ENCODE measurements at regions not wholly inside any gene's neighbourhood (a gene's known extent, or its start where the extent isn't known, plus 50 kb on each side); places are given as distances from the start of the nearest gene placed in this dataset.

DNA sequence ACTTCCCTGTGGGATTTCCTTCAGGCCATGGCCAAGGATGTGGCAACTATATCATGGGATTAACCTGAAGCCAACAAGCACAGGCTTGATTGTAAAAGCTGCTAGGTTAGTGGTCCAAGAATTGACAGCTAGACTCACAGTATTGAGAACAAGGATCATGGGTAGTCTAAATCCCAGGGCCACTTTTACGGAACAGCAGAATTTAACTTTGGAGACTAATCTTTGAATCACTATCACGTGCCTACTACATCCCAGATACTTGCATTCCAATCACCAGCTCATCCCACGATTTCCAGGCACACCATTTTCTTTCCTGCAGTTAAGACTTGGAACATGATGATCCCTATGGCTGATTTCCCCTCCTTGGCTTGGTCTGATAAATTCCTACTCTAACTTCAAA is 65.6 kb upstream of the ADO start:
- DNase-seq (ENCODE audit: low read depth) = peak; percentile 89

DNA sequence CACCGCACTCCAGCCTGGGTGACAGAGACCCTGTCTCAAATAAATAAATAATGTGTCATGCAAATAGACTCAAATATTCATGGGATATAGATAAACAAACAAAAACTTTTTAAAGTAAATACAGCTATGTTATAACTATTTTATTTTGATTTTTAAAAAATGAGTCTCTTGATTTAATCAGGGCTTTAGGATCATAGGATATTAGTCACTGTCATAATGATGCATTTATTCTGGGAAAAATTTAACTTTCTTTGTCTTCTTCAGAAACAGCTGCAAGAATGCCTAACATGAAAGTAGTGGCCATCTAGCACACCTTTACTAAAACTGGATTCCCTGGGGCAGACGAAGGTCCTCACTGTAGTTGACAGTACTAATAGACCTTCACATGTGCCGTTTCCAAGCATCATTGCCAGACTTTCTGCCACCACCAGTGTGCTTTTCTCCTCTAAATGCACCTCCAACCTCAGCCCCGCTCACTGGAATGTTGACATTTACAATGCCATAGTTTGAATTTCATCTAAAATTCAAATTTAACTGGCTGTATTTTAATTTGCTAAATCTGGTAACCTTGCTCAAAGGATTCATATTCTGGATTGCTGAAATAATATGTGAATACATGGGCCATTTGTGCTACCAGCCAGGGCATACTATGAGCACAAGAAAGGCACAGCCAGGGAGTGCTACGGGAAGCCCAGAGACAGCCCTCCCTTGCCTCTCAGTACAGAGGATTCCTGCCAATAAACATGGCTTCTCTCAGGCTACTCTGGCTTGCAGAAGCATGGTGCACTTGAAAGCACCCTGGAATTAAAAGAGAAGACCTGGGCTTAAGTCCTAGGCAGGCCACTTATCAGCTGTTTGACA is 63.4 kb upstream of the ADO start:
- no peak for DNase-seq (ENCODE audit: low read depth)

DNA sequence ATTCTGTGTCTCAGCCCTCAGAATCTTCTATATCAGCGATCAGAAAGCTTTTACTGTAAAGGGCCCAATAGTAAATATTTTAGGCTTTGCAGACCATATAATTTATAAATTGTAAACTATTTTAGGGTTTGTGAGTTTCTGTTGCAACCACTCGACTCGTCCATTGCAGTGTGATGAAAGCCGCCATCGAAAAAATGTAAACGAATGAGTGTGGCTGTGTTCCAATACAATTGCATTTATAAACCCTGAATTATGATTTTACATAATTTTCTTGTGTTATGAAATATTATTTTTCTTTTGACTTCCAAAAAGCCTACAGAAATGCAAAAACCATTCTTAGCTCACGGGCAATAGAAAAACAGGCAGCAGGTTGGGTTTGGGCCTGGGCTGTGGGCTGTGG is 62.5 kb upstream of the ADO start:
- DNase-seq (ENCODE audit: low read depth) = no peak

DNA sequence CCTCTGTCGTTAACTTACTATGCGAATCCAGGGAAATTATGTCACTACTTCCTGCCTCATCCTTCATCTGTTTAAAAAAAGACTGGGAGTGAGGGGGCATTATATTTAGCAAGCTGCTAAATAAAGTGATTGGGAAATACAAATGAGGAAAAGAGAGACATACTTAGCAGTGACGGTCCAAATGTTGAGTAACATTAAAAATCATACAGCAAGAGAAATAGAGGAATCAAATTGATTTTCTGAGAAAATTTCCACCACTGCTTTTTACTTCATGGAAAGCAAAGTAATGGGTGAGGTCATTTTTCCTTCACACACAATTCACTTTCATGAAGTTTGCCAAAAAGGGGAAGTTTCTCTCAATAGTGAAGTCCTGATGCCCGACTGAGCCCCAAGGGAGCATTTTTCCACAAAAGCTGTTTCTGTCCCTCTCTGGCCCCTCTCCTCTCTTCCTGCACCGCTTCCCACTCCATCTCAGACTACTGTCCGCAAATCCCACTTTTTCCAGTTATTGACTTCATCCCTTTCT is 61.9 kb upstream of the ADO start:
- DNase-seq (ENCODE audit: low read depth) = no peak

DNA sequence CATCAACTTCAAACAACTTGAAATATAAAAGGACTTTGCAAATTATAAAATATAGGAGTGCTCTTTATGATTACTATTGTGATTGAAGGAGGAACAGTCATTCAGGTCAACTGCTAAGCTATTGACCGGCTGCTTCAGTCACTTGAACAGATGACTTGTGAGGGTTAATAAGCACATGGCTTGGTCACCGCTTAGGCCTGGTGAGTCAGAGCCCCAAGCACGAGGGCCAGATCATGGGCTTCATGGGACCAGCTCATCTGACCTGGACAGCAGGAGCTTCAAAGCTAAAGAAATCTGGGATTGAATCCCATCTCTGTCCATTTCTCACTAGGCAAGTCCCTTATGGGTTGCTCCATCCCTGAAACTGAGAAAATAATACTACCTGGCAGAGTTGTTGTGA is 60.4 kb upstream of the ADO start:
- DNase-seq (ENCODE audit: low read depth) = peak; percentile 83

DNA sequence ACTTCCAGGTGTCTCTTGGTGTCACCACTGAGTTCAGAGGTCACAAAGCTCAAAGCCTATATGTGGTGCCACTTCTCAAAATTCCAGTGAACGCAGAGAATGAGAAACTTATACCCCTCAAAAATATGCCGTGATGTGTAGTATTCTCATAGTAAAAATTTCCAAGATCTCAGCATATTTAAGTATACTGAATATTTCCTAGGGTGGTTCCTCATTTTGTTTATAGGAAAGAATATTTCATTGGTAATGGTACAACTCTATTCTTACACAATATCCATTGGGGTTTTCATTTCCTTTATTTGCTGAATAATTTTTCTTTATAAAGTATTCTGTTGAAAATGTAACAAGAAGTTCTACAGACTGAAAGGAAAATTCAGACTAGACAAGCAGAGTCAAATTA is 58.9 kb upstream of the ADO start:
- no peak for DNase-seq (ENCODE audit: low read depth)

DNA sequence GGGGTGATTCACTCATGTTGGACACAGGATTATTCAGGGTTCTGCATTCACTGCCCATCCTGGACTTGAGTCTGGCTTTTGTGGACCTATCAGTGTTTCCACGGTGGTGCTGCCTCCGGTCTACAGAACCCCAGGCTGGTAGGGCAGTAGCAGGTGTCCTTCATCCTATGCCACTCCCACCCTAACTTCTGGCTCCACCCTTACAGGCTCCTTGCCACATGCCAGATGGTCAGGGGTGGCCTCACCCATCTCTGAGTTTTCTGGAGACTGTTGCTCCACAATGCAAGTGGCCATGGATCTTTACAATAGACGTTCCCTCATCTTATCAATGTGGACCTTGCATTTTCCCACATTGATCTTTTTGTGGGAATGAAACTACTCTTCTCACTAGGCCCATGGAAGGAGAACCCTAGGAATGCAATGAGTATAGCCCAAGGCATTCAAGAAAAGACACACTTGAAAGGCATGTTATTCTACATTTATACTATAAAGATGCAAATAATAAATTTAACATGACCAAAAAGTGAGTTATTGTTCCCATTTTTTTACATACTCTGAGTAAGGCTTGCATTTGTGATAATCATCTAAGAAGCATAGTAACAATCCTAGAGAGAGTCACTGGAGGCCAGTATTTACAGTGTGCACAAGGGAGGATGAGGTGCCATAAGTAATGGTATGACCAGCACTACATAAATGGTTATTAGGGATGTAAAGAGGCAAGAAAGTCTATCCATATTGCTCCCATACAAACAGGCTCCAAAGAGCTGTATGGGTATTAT is 57.4 kb upstream of the ADO start:
- DNase-seq (ENCODE audit: low read depth) = no peak

DNA sequence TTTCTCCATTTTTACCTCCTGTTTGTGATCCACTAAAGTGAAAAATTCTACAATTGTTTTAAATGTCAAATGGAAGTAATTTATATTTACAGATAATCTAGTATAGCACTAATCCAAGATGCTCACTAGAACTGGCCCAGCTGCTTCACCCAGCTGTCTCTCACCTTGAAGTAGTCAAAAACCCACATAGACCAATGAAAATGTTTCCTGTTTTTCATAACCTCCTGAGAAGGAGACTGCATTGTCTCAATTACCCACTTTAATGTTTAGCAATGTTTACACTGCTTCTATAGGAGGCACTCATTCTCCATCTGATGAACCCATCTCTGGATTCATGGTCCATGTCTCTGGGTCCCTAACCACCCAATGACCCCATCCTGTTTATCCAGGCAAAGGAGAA is 56.1 kb upstream of the ADO start:
- DNase-seq (ENCODE audit: low read depth) = no peak

DNA sequence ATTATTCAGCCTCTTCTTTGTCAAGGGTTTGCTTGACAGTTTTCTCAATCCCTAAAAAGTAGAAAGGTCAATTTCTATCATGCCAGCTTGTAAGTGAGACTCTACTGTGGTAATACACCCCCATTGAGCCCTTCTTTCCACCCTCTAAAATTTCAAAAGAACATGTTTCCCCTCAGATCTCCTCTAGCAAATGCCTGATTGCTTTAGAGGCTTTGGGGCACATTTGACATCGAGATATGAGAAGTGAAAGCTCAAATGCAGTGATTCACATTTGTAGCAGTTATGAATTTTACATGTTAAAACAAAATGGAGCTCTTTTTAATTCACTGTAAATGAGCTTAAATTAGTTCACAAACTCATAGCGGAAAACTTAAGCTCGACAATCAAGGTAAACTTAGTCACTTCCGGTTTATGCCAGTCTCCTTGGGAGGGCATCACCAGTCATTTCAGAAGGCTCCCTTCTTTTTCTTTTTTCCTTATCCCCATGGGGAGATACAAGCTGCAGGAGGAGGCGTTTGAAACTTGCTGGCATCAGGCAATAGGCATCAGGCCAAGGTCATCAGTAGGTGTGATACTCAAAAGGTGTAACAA is 55.3 kb upstream of the ADO start:
- DNase-seq (ENCODE audit: low read depth) = no peak

All from LHCN-M2 (cell line).